ENCODE measurements at regions not wholly inside any gene's neighbourhood (a gene's known extent, or its start where the extent isn't known, plus 50 kb on each side); places are given as distances from the start of the nearest gene placed in this dataset.

DNA sequence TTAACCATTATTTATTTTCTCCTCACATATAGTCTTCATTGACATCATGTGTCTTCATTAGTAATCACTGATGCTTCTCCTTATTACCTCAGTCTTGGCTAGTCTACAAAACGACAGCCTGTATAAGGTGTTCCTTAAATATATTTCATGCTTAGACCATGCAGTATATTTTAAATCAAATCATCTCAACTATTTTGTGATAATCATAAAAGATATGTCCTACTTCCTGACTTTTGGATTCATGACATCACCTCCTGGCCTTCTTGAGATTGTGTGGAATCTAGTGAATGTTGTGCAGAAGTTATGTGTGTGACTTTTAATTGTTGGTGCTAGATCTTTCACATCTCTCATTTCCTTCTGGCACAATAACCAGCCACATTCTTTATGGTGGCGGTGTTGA lies 1339.3 kb upstream of the C9orf72 start:
- no peaks in the 10 kb centered on the region for H3K36me3 ChIP-seq (ENCODE audit: control insufficient read depth, insufficient read depth, low read length)
- no CpG with 5 or more reads among the region's 2 CpGs for WGBS, 2 experiments (ENCODE audit: extremely low coverage in 2 of 2, insufficient read length in 1 of 2)
- H3K9me1 ChIP-seq (ENCODE audit: insufficient read depth, low read length), result no peaks in the 10 kb centered on the region
- no peak overlapping the region for H3K56ac ChIP-seq (ENCODE audit: extremely low read depth, insufficient read depth, low read length)
- H3K23ac ChIP-seq (ENCODE audit: low read depth, low read length), result no peak overlapping the region
- dilution Hi-C loops (cut with HindIII; ENCODE audit: low sequenced_read_pairs, unreplicated experiment) (no loop called here), intact Hi-C loops (cut with micrococcal nuclease) (no loop called here), in situ Hi-C loops (cut with MboI; ENCODE audit: low sequenced_read_pairs) (no loop called here)
- no peaks in the 10 kb centered on the region for H3K9me3 ChIP-seq (ENCODE audit: control insufficient read depth, insufficient read depth, low read length)
- H2BK20ac ChIP-seq (ENCODE audit: low read depth, low read length), result no peak overlapping the region
- no peak overlapping the region for H2BK120ac ChIP-seq (ENCODE audit: low read depth, low read length)
- H3K18ac ChIP-seq (ENCODE audit: low read depth, low read length), result no peak overlapping the region
- CTCF ChIA-PET, result no interaction called here
- ATAC-seq (ENCODE audit: low read depth), result no peak
- no peak overlapping the region for H2AFZ ChIP-seq (replicated peaks; ENCODE audit: low read length, poor library complexity)
- no peaks in the 10 kb centered on the region for H3K79me1 ChIP-seq (ENCODE audit: low read depth in 1 of 2, low read length in 2 of 2)
- H4K8ac ChIP-seq (ENCODE audit: low read depth in 2 of 2, low read length in 2 of 2), result no peak overlapping the region
- no peak for TF ChIP-seq FOS (IDR thresholded peaks at IDR 0.05; ENCODE audit: low read depth, low read length)
- no peak overlapping the region for H3K14ac ChIP-seq (replicated peaks; ENCODE audit: low read depth, low read length)
- no peak overlapping the region for H2AK9ac ChIP-seq (replicated peaks; ENCODE audit: low read depth, low read length, poor library complexity)
- H4K20me1 ChIP-seq (ENCODE audit: insufficient read depth, low read length), result no peaks in the 10 kb centered on the region
- no peak overlapping the region for H3K27ac ChIP-seq (ENCODE audit: insufficient read depth, low read length)
- no peak overlapping the region for H2BK5ac ChIP-seq (ENCODE audit: low read depth, low read length, poor library complexity, severe bottlenecking)
- no peaks in the 10 kb centered on the region for H3K27me3 ChIP-seq (ENCODE audit: control insufficient read depth, insufficient read depth, low read length)
- no peak overlapping the region for H3K4ac ChIP-seq (ENCODE audit: low read depth, low read length)
- H3K9ac ChIP-seq (ENCODE audit: low read depth, low read length), result no peak overlapping the region
- H4K5ac ChIP-seq (ENCODE audit: low read depth, low read length), result no peak overlapping the region
- no peak overlapping the region for H3K4me2 ChIP-seq (ENCODE audit: low read depth, low read length)
- no peaks in the 10 kb centered on the region for H3K4me1 ChIP-seq (ENCODE audit: control insufficient read depth, insufficient read depth, low read length)
- H2BK15ac ChIP-seq (ENCODE audit: low read depth, low read length), result no peak overlapping the region
- H2AK5ac ChIP-seq (ENCODE audit: low read depth, low read length), result no peak overlapping the region
- POLR2A ChIA-PET (ENCODE audit: unreplicated experiment), result no interaction called here
- H4K91ac ChIP-seq (ENCODE audit: insufficient read depth, low read depth, low read length), result no peak overlapping the region
- no peak for DNase-seq
- H3K4me3 ChIP-seq (ENCODE audit: insufficient read depth, low read depth, low read length), result no peak overlapping the region
- no TSS peak for BruUV-seq (replicated peaks)
